Omental fat pad (tissue), 3 donors: ENCODE measurements at regions not wholly inside any gene's neighbourhood (a gene's known extent, or its start where the extent isn't known, plus 50 kb on each side); places are given as distances from the start of the nearest gene placed in this dataset.

Experiments used
- ATAC-seq: fragments of 150-250 bp; one replicate; pipeline ENCODE4 v1.9.1; 2016; ENCODE audit warnings: mild to moderate bottlenecking, moderate library complexity; ENCODE audit not compliant: low FRiP score
- DNase-seq: peaks from one replicate; pipeline ENCODE4 v3.0.0-alpha.2; 2019; ENCODE audit warnings: low spot score
- CTCF ChIP-seq, 3 donors: fragments of 450-650 bp; IDR thresholded peaks; one replicate each; pipeline ENCODE4 v1.5.1; 2016 to 2017; ENCODE audit warnings: antibody characterized with exemption in 3 of 3, mild to moderate bottlenecking in 3 of 3, moderate library complexity in 2 of 3

- no peak for ATAC-seq
- DNase-seq = no peak
- no peak for TF ChIP-seq CTCF (IDR thresholded peaks at IDR 0.05)
These were observed 1134.9 kb downstream of the ROBO2 start for GRCh38 chr3:78174821-78175220.

- ATAC-seq (no peak), DNase-seq (no peak)
- no peak for TF ChIP-seq CTCF (IDR thresholded peaks at IDR 0.05)
These were observed 1137.0 kb downstream of the ROBO2 start for GRCh38 chr3:78176869-78177268.

- no peak for ATAC-seq
- DNase-seq = no peak
- no peak for TF ChIP-seq CTCF (IDR thresholded peaks at IDR 0.05)
These were observed 1137.9 kb downstream of the ROBO2 start for GRCh38 chr3:78177780-78178179.

GRCh38 chr3:78178209-78178608 is 1138.3 kb downstream of the ROBO2 start:
- DNase-seq (no peak), ATAC-seq (no peak)
- no peak for TF ChIP-seq CTCF (IDR thresholded peaks at IDR 0.05)

GRCh38 chr3:78178740-78179363 is 1139.0 kb downstream of the ROBO2 start:
- no peak for TF ChIP-seq CTCF (IDR thresholded peaks at IDR 0.05)
- DNase-seq = no peak
- no peak for ATAC-seq

- ATAC-seq (no peak), DNase-seq (no peak)
- no peak for TF ChIP-seq CTCF (IDR thresholded peaks at IDR 0.05)
These were observed 1144.2 kb downstream of the ROBO2 start for GRCh38 chr3:78183906-78184599.

GRCh38 chr3:78186404-78186803 is 1146.5 kb downstream of the ROBO2 start:
- no peak for DNase-seq
- TF ChIP-seq CTCF (IDR thresholded peaks at IDR 0.05) = no peak
- ATAC-seq = no peak
